Hematopoietic multipotent progenitor cell (in vitro differentiated cells): ENCODE measurements at regions not wholly inside any gene's neighbourhood (a gene's known extent, or its start where the extent isn't known, plus 50 kb on each side); places are given as distances from the start of the nearest gene placed in this dataset.

Source experiments
- DNase-seq, 3 donors: peaks; one replicate each; pipeline ENCODE4 v3.0.0-alpha.2; 2011 to 2015; ENCODE audit warnings: low read depth in 2 of 3, low spot score in 2 of 3

DNA sequence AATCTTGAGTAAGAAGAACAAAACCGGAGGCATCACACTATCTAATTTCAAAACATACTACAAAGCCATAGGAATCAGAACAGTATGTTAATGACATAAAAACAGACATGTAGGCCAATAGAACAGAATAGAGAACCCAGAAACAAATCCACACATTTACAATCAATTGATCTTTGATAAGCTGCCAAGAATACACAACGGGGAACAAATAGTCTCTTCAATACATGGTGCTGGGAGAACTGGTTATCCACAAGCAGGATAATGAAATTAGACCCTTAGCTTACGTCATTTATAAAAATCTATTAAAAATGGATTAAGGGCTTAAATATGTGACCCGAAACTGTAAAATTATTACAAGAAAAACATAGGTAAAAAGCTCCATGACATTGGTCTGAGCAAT is 417.7 kb downstream of the INSC start:
- no peak for DNase-seq

- no peak for DNase-seq
Observed at GRCh38 chr11:15534266-15534665, 419.5 kb downstream of the INSC start.

- DNase-seq: no peak
Observed at GRCh38 chr11:15535414-15535813, 420.7 kb downstream of the INSC start.

DNA sequence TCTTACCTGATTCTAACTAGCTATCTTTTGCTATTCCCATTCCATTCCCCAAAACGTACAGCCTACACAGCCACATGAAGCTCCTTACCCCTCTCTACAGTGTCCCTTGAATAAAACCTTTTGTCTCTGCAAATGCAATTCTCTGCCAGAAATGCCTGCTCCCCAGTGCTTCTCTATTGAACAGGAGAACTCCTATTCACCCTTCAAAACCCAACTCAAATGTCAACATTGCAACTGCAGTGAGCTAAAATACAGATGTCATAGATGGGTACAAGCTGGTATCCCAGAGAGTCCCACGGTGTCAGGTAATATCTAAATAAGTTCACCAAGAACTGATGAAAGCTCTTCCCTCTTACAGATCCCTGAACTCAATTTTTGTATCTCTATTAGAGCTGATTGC is 421.7 kb downstream of the INSC start:
- no peak for DNase-seq

DNA sequence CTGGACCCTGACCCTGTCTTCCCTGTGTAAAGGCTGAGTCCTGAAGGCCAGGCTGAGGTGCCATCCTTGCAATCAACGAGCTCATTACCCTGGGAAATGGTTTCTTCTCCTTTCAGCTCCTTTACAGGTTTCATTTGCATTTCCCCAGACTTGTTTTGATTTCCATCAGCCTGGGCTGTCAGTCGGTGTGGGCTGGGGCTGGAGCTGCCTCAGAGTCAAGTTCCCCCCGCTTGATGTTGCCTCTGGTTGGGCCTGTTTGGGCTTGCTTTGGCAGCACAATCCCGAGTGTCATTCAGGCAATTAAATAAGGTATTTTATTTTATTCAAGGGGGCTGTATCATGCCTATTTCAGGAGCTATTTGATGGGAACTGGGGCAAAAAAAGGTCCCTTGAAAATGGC is 424.9 kb downstream of the INSC start:
- DNase-seq: no peak

DNA sequence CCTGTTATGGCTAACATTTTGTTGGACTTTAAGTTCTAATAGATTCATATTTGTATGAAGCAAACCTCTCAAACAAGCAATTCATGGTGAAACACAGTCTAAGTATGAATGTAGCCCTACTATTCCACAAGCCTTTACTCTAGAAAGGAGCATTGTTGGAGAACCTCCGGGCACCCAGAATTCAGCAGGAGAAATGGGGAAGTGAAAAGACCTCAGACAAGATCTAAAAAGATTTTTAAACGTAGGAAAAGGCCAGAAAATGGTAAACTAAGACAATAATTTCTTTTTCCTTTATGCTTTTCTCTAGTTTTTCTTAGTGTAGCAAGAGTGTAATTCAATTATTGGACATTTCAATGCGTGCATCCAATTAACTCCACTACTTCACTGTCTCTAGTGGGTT is 426.4 kb downstream of the INSC start:
- DNase-seq: no peak

DNA sequence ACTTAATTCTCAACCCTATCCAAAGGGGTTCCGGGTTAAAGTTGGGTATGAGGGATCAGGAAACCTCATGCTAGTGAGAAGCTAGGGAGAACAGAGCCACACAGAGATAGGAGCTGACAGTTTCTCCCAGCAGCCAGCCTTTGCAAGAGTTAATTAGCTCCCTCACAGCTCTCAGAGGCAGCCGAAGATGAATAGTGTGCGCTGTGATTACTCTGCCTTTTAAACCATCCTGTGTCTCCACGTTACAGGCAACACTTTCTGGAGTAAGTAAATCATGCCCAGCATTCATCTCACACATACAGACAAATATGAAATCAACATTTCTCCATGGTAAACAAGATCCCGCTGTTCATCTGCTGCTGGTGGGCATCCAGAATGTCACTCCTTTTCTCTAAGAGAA is 429.6 kb downstream of the INSC start:
- no peak for DNase-seq

DNA sequence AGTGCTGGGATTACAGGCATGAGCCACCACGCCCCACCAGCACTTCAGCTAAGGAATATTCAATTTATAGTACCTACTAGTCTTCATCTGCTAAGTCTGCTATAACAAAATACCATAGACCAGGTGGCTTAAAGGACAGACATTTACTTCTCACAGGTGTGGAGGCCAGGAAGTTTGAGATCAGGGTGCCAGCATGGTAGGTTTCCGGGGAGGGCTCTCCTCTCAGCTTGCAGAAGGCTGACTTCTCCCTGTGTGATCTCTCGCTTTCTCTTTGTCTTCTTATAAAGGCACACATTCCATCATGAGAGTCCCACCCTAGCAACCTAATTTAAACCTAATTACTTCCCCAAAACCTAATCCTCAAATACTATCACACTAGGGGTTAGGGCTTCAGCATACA is 433.0 kb downstream of the INSC start:
- no peak for DNase-seq

DNA sequence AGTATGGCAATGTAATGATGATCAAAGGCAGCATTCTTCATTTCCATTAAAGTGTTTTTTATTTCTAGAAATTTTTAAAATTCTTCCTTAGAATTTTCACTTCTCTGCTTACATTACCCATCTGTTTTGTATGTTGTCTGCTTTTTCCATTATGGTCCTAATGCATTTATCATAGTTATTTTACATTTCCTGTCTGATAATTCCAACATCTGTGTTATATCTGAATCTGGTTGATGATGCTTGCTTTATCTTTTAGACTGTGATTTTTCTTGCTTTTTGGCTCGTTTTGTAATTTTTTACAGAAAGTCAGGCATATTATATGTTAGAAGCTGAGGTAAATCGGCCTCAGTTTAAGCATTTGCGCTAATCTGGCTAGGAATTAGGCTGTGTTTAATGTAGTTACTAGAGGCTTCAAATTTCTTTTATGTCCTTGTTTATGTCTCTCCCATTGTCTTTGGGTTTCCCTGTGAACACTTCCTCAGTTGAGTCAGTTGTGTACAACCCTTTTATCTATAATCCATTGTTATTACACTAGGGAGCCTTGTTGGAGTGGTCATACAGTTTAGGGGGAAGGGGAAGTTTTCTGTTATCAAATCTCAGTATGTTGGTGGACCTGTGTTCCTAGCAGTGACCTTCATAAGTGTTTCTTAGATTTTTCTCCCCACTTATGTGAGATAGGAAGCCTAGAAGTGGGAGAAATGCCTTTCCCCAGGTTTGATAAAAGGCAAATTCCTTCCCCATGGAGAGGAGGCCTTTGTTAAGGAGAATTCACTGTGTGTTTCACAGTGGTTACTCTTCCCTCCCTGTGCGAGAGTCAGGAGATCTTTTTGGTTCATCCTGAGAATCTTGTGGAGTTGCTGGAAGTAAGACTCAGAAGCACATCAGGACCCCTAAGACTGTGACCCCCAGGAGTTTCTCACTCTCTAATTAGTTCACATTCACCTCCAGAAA is 437.5 kb downstream of the INSC start:
- no peak for DNase-seq

GRCh38 chr11:15555161-15555560 is 440.4 kb downstream of the INSC start:
- DNase-seq: no peak

DNA sequence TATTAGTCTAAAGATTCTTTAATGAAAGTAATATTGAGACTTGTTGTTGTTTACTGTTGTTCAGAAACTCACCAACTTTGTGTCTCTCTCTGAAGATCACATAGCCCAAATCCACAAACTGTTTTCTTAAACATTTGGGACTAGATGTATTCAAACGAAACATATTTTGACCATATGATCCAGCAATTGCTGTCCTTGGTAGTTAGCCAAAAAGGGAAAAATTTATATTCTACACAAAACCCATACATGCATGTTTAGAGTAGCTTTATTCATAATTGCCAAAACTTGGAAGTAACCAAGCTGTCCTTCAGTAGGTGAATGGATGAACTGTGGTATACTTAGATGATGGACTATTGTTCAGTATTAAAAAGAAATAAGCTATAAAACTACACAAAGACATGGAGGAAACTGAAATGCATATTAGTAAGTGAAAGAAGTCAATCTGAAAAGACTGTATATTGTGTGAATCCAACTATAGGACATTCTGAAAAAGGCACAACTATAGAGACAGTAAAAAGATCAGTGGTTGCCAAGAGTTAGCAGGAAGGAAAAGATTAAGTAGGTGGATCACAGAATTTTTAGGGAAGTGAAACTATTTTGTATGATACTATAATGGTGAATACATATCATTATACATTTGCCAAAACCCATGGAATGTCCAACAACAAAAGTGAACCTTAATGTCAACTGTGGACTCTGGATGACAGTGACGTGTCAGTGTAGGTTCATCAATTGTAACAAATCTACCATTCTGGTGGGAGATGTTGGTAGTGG is 442.9 kb downstream of the INSC start:
- no peak for DNase-seq

DNA sequence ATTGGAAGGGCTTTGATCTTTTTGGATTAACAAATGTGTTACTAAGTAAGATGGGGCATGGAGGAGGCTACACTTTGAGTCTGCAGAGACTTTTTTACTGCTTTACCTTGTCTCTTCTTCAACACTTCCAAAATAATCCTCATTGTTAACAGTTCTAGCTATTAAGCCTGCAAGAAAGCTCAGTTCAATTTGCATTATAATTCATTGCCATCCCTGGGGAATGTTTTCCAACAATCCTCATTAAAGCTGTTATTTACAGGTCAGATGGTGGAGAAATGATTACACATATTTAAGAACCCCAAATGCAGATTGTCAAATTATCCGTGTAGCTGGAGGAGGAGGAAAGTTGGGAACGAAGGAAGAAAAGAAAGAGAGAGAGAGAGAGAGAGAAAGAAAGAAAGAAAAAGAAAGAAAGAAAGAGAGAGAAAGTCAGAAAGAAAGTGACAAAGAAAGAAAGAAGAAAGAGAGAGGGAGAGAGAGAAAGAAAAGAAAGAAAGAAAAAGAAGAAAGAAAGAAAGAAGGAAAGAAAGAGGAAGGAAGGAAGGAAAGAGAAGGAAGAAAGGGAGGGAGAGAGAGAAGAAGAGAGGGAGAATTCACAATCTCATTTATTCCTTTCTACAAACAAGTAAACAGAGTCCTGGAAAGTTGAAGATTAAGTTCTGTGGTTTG is 443.9 kb downstream of the INSC start:
- DNase-seq: no peak

GRCh38 chr11:15560689-15561467 is 446.2 kb downstream of the INSC start:
- no peak for DNase-seq

- no peak for DNase-seq
Observed at GRCh38 chr11:15562230-15562629, 447.5 kb downstream of the INSC start.

GRCh38 chr11:15563054-15563453 is 448.3 kb downstream of the INSC start:
- DNase-seq: no peak

GRCh38 chr11:15565880-15566279 is 451.2 kb downstream of the INSC start:
- no peak for DNase-seq

- no peak for DNase-seq
Observed at GRCh38 chr11:15568440-15568839, 453.7 kb downstream of the INSC start.

DNA sequence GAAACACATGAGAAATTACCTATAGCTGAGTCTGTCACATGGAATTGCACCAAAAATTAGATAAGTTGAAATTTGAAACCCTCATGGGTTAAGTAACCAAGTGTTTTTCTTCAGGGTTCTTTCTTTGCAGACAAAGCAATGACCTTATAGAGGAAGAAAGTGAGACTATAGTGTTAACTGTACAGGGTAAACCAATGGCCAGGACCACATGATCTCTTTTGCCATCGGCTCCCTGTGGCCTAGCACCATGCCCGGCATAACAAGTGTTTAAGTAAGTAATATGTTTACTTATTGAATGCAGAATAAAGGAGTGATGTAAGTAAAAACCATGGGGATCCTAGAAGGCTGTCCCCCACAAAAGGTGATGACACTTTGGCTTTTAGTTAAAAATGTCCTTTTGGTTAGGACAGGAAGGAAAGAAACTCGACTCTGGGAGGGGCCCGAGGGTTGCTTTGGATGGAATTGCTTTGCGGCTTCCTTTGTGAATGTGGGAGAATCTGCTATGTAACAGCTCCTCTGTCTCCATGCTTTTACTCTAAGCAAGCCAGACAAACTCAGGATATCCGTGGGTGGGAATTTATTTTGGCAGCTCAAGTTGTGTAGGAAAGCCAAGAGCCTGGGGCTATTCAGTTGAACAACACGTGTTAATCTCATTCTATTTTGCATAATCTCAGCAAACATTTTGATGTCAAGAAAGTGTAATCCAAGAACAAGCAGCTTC is 454.7 kb downstream of the INSC start:
- DNase-seq: no peak

DNA sequence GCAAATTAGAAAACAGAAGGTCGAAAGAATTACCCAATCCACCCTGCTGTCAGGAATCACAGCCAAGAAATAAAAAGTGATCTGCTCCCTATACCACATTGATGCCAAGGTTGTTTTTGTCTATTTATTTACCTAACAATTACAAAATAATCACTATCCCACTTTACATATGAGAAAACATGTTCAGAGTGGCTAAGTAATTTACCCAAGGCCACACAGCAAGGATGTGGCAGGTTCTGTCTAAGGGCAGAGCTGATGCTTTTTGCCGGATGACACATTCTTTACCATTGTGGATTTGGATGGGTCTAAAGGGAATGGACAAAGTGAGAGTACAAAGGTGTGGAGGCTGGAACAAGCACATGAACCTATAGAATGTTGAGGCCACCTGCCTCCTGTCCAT is 460.7 kb downstream of the INSC start:
- DNase-seq: no peak

- no peak for DNase-seq
Observed at GRCh38 chr11:15576769-15577168, 462.0 kb downstream of the INSC start.
